ENCODE measurements at regions not wholly inside any gene's neighbourhood (a gene's known extent, or its start where the extent isn't known, plus 50 kb on each side); places are given as distances from the start of the nearest gene placed in this dataset.
"Not testable (repeated sequence)": the region's sequence is repeated elsewhere in the genome, so short reads cannot be mapped to it uniquely, and the experiment has no call there.

DNA sequence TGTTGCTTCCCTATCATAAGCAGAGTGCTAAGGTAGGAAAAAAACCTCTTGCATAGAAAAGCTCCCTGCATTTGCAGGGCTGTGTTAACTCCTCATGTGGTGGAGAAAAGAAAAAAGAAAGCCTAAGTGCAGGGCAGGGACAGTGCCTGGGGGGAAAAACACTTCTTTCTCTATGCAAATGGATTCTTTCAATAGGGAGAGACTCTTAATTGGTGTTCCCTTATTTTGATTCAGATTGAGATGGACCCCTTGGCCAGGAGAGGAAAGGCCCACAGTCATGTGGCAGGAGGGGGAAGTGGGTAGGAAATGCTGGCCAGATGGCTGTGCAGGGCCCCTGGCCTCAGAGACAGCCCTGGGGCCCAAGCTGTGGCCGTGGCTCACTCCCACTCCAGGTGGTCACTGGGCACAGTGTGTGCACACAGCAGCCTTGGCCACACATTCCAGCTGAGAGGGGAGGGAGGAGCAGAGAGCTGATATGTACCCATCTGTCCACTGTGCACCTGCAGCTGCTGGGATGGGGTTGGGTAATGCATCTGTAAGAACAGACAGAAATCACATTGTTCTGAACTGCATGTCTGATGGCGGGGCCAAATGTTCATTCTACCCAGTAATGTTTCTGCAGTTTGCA is 410.4 kb downstream of the DSC3 start:
- no peak for DNase-seq (ENCODE audit: low read depth)

DNA sequence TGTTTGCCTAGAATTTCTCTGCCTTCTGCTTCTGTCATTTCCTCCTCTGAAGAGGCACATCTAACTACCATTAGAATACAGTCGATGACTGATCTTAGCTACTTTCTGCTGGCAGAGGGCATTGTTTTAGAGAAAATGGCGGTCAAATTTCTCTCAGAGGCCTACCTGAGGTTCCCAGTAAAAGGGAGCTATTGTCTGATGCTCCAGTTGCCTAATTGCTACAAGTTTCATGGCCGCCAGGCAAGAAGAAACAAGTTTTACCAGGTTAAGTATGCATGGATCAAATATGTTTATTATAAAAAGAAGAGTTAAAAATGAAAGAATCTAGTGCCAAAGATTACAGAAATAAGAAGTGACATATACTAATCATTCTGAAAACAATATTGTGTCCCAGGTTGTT is 416.6 kb downstream of the DSC3 start:
- DNase-seq (ENCODE audit: low read depth), result no peak

DNA sequence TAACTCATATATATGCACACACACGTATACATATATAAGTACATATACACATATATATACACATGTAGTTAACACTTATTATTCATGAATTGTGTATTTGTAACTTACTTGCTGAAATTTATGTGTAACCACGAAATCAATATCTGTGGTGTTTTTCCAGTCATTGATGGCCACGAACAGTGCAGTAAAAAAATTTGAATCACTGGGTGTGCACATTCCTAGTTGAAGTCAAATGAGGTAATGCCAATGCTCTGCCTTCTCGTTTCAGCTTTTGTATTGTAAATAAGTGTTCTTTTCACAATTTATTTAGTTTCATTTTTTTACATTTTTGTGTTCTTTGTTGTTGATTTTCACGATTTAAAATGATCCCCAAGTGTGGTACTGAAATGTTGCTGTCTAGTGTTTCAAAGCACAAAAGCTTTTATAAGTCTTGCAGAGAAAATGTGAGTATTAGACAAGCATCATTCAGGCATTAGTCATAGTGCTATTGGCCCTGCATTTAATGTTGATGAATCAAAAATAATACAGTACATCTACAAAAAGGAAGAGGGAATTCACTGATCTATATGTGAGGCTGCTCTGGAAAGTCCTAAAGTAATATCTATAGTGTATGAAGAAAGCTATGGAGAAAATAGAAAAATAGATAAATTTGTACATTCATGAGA is 419.0 kb downstream of the DSC3 start:
- peak; percentile 33 for DNase-seq (ENCODE audit: low read depth)

DNA sequence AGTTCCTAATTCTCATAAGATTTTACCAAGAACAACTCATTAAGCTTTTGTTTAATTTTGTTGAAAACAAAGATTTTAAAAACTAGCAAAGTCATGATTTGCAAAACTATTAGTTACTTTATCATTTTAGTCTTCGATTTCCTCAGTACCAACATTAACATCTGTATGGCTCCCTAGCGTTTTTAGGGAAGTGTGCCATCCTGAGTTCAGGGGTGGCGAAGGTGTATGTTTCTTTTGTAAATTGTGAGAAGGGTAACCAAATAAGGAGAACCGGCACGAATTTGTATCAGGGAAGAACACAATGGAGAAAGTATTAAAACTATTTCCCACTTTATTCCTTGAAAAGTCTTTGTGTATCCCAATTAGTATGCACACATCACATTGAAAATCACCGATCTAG is 419.9 kb downstream of the DSC3 start:
- DNase-seq (ENCODE audit: low read depth), result no peak

DNA sequence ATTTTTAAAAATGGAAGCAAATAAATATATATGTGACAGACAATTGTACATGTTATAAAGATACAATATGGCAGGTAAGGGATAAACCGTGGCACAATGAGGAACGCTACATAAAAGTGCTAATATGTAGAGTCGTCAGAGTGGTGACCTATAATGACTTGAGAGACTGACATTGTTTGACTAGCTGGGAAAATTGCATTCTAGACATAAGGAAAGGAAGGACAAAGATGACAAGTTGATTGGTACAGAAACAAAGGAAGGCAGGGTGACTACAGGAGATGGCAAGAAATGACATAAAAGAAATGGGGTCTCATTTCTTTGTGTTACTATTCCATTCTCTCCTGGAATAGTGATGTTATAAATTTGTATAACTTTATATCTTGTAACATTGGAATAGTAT is 420.4 kb downstream of the DSC3 start:
- no peak for DNase-seq (ENCODE audit: low read depth)

DNA sequence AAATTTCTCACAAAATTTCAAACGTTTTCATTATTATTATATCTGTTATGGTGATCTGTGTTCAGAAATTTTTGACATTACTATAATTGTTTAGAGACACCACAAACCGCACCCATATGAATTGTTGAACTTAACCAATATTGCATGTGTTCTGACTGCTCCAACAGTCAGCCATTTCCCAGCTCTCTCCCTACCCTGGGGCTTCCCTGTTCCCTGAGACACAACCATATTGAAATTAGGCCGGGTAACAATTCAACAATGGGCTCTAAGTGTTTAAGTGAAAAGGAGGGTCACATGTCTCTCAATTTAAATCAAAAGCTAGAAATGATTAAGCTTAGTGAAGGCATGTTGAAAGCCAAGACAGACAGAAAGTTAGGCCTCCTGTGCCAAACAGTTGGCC is 424.0 kb downstream of the DSC3 start:
- no peak for DNase-seq (ENCODE audit: low read depth)

DNA sequence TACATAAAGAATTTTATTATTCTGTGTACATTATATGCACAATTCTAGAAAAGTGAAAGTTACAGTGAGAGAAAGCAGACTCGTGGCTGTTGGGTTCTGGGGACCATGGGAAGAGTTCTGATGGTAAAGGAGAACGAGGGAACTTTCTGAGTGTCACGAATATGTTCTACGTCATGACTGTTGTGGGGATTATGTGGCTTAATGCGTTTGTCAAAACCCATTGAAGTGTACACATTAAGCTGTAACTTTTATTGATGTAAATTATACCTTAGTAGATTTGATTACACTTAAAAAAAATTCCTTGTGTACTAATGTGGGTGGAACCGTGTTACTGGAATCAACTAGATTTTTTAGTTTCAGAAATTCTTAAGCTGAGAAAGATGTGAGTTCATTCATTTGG is 426.1 kb downstream of the DSC3 start:
- no peak for DNase-seq (ENCODE audit: low read depth)

DNA sequence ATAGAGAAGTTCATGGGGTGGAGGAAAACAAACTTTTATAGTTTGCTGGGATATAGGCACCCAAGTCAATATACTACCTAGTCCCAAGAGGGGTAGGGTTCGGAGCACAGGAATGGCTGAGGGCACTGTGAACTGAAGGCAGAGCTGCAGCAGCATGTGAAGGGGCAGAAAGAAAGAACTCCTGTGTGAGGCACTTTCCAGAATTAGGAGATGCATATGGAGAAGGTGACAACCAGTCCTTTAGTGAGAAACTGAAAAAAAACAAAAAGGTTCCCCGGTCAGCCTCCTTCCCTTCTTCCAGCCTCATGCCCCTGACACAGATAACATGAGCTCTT is 429.1 kb downstream of the DSC3 start:
- no peak for DNase-seq (ENCODE audit: low read depth)

DNA sequence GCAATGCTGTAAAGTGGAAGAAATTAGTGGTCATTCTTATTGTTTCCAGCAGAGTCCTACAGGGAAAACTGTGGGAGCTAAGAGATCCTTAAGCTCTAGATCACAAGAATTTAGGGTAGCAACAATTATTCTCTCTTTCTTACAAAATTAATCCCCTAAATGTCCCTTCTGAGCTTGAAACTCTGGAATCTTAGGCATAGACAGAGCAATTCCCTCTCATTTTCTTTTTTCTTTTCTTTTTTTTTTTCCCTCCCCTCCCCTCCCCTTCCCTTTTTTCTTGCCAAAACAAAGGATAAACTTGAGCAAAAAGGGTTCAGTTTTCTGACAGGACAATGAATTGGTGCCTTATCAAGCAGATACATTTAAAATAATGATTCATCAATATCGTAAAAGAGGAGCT is 441.0 kb downstream of the DSC3 start:
- DNase-seq (ENCODE audit: low read depth), result no peak

DNA sequence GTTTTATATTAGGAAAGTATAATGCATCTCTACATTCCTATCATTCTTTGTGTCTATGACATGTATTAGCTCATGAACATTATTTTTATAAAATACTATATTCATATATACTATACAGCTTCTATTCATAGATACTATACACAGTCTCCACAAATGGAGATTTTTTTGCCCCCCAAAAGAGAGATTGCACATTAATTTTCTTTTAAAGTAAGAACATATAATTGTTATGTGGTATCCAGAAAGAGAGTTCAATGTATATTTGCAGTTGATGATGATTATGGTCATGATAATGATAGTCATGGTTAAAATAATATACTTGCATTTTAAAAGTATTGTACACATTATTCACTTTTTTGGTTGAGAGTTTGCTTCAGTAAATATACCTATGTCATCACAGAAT is 445.3 kb downstream of the DSC3 start:
- DNase-seq (ENCODE audit: low read depth), result no peak

DNA sequence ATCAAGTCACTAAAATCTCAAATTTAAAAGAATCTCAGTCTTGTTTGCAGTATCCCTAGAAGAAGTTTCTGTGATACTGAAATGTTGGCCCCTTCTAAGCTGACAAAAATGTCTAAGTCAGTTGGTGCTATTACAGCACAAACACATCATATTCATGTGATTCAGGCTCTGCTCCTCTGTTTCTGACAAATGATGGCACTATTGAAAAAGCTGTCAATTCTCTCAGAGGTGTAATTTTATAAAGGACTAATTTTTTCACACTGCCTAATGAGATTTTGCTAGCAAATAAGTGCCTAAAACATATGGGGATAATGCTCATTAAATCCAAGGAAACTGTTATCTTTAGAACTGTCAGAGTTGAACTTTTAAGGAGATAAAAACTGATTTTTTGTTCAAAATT is 445.9 kb downstream of the DSC3 start:
- no peak for DNase-seq (ENCODE audit: low read depth)

DNA sequence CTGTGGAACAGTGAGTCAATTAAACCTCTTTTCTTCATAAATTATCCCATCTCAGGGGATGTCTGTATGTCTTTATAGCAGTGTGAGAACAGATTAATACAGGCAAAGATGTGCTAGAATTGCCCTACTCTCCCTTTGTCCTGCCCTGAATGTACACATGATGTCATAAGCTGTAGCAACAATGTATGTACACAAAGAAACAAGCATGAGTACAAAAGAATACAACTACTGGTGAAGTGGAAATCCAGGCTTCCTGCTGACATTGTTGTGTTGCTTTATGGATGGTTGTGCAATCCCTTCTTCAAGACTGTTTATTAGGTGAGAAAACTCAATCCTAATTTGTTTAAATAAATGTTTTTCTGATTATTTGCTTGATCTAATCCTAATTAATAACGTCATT is 446.6 kb downstream of the DSC3 start:
- DNase-seq (ENCODE audit: low read depth), result no peak

DNA sequence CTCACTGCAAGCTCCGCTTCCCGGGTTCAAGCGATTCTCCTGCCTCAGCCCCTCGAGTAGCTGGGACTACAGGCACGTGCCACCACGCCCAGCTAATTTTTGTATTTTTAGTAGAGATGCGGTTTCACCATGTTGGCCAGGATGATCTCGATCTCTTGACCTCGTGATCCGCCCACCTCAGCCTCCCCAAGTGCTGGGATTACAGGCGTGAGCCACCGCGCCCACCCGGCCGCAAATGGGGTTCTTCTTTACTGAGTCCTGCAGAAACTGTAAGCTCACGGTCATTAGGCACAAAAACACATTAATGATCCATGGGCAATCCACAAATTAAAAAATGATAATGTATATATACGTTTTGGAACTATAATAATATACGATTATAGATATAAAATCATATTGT is 447.6 kb downstream of the DSC3 start:
- not testable (repeated sequence) for DNase-seq (ENCODE audit: low read depth)

DNA sequence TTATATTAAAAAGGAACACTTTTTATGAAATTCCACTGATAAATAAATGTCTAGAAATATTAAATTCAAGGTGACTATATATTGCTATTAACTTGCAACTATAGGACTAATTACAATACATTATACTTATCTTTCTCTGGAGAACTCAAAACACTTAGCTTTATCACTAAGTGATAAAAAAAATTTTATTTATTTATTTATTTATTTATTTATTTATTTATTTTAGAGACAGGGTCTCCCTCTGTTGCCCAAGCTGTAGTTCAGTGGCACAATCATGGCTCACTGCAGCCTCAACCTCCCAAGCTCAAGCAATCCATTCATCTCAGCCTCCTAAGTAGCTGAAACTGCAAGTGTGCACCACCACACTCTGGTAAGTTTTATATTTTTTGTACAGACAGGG is 451.1 kb downstream of the DSC3 start:
- DNase-seq (ENCODE audit: low read depth), result no peak

DNA sequence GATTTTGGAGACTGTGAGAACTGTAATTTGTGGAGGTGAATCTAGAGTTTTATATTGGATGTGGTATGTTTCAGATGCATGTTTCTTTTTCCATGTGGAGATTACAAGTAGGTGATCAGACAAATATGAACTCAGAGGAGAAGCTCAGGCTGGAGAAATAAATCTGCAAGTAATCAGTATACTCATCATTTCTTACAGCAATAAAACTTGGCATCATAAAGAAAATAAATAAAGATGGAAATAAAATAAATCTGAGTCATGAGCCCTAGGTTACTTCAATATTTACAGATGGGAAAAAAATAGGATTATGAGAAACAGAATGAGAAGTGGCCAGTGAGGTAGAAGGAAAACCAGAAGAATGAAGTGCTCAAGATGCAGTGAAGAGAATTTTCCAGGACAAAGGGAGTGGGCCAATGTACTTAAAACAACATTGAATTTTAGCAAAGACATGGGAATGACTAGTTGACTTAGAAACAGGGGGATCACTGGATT is 453.8 kb downstream of the DSC3 start:
- no peak for DNase-seq (ENCODE audit: low read depth)

DNA sequence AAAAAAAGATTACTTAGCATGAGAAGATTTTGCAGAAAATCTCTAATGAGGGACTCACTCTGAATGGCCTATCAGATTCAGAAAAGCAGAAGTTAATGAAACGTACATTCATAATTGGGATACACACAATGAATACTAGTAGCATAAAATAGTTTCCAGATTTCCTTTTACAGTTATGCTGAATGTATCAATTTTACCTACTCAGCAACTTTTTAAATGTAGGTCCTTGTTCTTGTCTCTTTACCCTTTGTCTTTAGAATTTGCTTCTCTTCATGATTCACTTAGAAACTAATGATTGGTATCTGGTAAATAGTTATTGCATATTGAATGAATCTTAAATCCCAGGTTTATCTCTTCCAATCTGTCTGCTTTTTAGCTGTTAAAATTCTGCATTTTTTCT is 458.8 kb downstream of the DSC3 start:
- DNase-seq (ENCODE audit: low read depth), result no peak

DNA sequence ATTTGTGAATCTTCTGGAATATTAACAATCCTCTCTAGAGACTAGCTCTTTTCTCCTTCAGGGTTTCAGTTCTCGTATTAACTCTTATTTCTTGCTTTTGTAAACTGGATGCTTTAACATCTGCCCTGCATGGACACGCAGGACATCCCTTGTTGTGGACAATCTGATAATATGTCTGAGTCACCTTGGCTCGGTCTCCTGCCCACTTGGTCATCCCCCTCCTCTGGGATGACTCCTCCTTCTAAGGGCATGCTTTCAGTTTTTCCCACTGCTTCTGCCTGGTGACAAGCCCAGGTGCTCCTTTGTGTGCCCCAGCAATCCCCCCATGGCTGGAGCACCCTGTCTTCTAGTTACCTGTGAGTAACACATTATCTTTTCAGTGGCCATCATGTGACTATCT is 460.5 kb downstream of the DSC3 start:
- DNase-seq (ENCODE audit: low read depth), result peak; percentile 24

DNA sequence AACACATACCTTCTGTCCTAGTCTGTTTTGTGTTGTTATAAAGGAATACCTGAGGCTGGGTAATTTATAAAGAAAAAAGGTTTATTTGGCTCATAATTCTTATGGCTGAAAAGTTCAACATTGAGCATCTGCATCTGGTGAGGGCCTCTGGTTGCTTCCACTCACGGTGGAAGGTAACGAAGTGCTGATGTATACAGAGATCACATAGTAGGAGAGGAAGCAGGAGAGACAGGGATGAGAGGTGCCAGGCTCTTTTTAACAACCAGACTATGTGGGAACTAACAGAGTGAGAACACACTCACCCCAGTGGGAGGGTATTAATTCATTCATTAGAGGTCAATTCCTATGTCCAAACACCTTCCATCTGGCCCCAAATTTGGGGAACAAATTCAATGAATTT is 463.8 kb downstream of the DSC3 start:
- DNase-seq (ENCODE audit: low read depth), result no peak

DNA sequence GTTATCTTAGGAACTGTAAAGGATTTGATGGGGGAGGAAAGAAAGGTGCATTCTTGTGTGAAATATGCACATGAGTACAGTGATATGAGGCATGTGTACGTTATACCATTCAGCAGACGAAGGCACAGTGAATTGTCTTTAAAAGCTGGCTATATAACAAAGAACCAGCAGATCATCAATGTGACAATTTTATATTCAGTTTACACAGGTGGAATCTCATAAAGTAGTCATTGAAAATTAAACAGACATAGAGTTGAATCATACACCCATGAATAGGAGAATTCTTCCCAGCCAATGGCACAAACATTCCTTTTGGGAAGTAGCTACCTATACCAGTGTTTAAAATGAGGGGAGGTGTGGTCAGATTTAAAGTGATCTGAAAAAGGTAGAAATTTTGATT is 470.3 kb downstream of the DSC3 start:
- no peak for DNase-seq (ENCODE audit: low read depth)

DNA sequence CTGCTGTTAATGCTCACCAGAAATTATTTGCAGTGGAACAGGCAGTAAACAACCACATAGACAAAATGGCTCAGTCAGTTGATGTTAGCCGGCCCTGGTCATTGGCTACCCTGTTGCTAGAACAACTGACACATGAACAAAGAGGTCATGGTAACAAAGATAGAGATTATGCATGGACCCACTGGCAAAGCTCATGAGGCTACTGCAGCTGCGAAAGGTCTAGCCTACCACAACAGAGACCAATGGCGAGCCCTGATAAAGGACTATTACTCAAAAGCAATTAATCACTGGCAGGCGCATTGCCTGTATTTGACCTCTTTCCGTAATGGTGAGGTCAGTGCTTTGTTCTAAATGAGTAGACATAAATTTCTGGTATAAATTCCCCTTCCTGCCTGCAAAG is 474.2 kb downstream of the DSC3 start:
- DNase-seq (ENCODE audit: low read depth), result no peak

DNA sequence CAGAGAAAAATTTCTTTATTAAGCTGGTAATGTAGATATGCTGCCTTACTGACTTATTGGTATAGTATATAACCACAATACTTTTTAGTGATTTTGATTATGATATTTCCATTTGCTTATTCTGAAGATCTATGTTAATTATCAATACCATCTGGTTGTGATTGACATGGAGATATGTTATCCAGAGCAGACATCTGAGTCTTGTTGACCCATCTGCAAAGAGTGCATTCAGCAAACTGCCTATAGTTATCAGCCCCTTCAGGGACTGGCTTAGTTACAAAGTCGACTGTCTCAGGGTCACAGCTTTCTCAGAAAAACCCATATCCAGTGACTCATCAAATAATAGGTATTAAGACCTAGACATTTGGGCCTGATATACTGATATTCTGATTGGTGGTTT is 475.7 kb downstream of the DSC3 start:
- DNase-seq (ENCODE audit: low read depth), result no peak

DNA sequence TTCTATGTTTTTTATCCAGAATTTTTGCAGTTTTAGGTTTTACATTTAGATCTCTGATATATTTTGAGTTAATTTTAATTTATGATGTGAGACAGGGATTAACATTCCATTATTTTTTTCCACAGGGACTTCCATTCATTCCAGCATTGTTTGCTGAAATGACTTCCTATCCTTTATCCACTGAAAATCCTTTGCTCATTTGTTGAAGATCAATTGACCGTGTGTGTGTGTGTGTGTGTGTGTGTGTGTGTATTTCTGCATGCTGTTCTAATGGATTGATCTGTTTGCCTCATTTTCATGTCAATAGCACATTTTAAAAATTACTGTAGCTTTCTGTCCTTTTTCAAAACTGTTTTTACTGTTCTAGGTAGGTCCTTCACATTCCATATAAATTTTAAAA is 480.3 kb downstream of the DSC3 start:
- DNase-seq (ENCODE audit: low read depth), result no peak

DNA sequence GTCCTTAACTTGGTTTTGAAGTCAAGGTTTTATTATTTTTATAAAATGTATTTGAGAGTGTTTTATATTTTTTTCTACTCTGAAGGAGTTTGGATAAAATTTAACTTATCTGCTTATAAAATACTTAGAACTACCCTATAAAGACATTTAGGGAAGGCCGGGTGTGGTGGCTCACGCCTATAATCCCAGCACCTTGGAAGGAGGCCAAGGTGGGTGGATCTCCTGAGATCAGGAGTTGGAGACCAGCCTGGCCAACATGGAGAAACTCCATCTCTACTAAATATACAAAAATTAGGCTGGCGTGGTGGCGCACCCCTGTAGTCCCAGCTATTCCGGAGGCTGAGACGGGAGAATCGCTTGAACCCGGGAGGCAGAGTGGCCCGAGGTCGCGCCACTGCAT is 486.4 kb downstream of the DSC3 start:
- no peak for DNase-seq (ENCODE audit: low read depth)

DNA sequence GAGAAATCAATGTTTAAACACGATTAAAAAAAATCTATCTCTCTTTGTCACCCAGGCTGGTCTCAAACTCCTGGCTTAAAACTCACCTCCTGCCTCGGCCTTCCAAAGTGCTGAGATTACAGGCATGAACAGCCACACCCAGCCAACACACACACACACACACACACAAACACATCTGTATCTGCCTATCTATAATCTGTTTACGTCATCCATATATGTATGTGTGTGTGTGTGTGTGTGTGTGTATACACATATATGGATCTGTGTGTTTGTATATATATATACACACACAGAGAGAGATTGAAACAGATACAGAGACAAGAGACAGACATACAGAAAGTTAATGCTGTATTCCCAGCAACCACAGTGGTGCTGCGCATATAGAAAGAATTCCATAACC is 497.1 kb downstream of the DSC3 start:
- no peak for DNase-seq (ENCODE audit: low read depth)
